ENCODE measurements at regions not wholly inside any gene's neighbourhood (a gene's known extent, or its start where the extent isn't known, plus 50 kb on each side); places are given as distances from the start of the nearest gene placed in this dataset.
"Not testable (repeated sequence)": the region's sequence is repeated elsewhere in the genome, so short reads cannot be mapped to it uniquely, and the experiment has no call there.

DNA sequence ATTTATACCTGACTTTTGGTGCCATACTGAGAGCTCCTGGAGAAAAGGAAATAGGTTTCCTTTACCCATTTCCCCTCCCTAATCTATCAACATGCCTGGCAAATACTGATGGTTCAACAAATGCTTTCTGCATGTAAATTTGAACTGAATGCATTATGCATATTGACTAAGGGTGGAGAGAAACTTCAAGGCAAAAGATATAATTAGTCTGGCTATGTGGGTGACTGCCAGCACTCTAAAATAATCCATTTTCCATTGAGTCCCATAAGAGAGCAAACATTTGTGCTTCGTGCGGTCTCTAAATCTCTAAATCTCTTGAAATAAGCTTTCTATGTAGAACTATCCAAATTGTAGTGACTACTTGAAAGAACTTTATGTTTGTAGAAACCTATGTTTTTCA, 451.3 kb upstream of the LMCD1 start:
- no peak for DNase-seq (ENCODE audit: low read depth)
- TF ChIP-seq, protein P1, sequence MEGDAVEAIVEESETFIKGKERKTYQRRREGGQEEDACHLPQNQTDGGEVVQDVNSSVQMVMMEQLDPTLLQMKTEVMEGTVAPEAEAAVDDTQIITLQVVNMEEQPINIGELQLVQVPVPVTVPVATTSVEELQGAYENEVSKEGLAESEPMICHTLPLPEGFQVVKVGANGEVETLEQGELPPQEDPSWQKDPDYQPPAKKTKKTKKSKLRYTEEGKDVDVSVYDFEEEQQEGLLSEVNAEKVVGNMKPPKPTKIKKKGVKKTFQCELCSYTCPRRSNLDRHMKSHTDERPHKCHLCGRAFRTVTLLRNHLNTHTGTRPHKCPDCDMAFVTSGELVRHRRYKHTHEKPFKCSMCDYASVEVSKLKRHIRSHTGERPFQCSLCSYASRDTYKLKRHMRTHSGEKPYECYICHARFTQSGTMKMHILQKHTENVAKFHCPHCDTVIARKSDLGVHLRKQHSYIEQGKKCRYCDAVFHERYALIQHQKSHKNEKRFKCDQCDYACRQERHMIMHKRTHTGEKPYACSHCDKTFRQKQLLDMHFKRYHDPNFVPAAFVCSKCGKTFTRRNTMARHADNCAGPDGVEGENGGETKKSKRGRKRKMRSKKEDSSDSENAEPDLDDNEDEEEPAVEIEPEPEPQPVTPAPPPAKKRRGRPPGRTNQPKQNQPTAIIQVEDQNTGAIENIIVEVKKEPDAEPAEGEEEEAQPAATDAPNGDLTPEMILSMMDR (IDR thresholded peaks at IDR 0.05; ENCODE audit: low read depth, low read length), result no peak
- TF ChIP-seq POLR2A (IDR thresholded peaks at IDR 0.05; ENCODE audit: extremely low read depth, insufficient read length) (no peak), MYC (IDR thresholded peaks at IDR 0.05; ENCODE audit: low read depth, low read length) (no peak)
- TF ChIP-seq, protein P2, sequence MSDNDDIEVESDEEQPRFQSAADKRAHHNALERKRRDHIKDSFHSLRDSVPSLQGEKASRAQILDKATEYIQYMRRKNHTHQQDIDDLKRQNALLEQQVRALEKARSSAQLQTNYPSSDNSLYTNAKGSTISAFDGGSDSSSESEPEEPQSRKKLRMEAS (IDR thresholded peaks at IDR 0.05; ENCODE audit: low read depth, low read length), result no peak
- no peak overlapping the region for H3K4me3 ChIP-seq (ENCODE audit: low read depth, low read length)

DNA sequence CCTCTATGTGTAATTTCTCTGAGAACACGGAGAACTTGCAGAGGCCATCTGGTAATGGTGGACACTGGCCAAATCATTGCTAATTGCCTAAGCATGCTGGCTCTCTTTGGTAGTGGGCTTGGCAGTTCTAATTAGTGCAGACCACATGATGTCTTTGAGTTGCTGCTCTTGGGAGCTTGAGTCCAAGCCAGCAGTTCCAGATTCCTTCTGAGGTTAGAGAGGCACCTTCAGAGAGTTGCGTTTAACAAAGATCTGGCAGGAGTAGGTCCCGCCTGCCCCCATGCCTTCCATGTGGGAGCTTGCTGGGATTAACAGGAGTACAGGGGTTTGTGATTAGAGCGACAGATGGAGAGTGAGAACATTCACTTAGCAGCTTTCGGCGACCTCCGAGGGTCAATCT, 449.0 kb upstream of the LMCD1 start:
- TF ChIP-seq, protein P1 (IDR thresholded peaks at IDR 0.05; ENCODE audit: low read depth, low read length), result no peak
- TF ChIP-seq, protein P2 (IDR thresholded peaks at IDR 0.05; ENCODE audit: low read depth, low read length), result no peak
- no peak for TF ChIP-seq MYC (IDR thresholded peaks at IDR 0.05; ENCODE audit: low read depth, low read length)
- no peak for TF ChIP-seq POLR2A (IDR thresholded peaks at IDR 0.05; ENCODE audit: extremely low read depth, insufficient read length)
- DNase-seq (ENCODE audit: low read depth), result no peak
- no peak overlapping the region for H3K4me3 ChIP-seq (ENCODE audit: low read depth, low read length)

DNA sequence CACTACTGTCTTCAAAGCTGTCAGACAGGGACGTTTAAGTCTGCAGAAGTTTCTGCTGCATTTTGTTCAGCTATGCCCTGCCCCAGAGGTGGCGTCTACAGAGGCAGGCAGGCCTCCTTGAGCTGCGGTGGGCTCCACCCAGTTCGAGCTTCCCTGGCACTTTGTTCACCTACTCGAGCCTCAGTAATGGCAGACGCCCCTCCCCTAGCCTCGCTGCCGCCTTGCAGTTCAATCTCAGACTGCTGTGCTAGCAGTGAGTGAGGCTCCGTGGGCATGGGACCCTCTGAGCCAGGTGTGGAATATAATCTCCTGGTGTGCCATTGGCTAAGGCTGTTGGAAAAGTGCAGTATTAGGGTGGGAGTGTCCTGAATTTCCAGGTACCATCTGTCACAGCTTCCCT, 433.5 kb upstream of the LMCD1 start:
- H3K4me3 ChIP-seq (ENCODE audit: low read depth, low read length); DNase-seq (ENCODE audit: low read depth): not testable (repeated sequence)

DNA sequence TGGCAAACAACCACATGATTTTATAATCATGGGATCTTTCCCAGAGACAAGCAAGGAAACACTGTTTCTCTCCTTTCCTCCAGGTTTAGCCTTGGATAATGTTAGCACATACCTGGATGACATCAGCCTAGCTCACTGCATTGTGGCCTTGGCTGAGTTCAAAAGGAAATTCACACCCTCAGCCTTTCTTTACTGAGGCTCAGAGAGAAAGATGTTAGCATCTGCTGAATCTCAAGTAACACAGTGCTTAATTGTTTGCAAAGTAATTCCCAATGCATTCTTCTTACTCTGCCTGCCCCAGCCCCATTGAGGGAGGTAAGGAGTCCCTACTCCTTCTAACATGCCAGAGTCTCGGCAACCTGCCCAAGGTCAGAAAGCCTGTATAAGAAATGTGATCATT, 432.2 kb upstream of the LMCD1 start:
- no peak overlapping the region for H3K4me3 ChIP-seq (ENCODE audit: low read depth, low read length)
- DNase-seq (ENCODE audit: low read depth), result no peak
- TF ChIP-seq POLR2A (IDR thresholded peaks at IDR 0.05; ENCODE audit: extremely low read depth, insufficient read length), result no peak
- TF ChIP-seq, protein P1 (IDR thresholded peaks at IDR 0.05; ENCODE audit: low read depth, low read length), result no peak

DNA sequence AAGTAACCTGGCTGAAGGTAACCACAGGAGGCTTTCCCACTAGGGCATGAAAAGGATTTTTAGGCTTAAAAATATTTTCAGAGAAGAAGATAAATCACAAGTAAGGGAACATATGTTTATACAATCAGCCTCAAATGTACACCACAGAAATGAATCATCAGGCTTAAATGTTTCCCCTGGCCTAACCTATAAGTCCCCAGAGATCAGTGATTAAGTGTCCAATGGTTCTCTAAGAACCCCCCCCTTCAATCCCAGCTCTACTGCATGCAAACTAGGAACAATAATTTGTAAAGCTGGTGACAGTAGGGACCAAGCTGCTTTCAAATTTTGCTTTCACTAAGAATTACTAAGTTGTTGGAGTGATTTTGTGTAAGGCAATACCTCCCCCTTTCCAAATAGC, 431.6 kb upstream of the LMCD1 start:
- TF ChIP-seq, protein P1 (IDR thresholded peaks at IDR 0.05; ENCODE audit: low read depth, low read length), result no peak
- no peak for TF ChIP-seq MYC (IDR thresholded peaks at IDR 0.05; ENCODE audit: low read depth, low read length)
- TF ChIP-seq, protein P2 (IDR thresholded peaks at IDR 0.05; ENCODE audit: low read depth, low read length), result no peak
- TF ChIP-seq POLR2A (IDR thresholded peaks at IDR 0.05; ENCODE audit: extremely low read depth, insufficient read length), result no peak
- no peak for DNase-seq (ENCODE audit: low read depth)
- no peak overlapping the region for H3K4me3 ChIP-seq (ENCODE audit: low read depth, low read length)

DNA sequence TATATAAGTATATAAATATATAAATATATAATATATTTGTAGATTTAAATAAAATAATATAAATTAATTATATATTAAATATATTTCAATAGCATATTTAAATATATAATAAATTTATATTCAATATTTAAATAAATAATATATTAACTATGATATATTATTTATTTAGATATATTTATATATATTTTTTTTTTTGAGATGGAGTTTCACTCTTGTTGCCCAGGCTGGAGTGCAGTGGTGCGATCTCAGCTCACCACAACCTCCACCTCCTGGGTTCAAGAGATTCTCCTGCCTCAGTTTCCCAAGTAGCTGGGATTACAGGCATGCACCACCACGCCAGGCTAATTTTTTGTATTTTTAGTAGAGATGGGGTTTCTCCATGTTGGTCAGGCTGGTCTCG, 426.9 kb upstream of the LMCD1 start:
- not testable (repeated sequence) for DNase-seq (ENCODE audit: low read depth); H3K4me3 ChIP-seq (ENCODE audit: low read depth, low read length)

DNA sequence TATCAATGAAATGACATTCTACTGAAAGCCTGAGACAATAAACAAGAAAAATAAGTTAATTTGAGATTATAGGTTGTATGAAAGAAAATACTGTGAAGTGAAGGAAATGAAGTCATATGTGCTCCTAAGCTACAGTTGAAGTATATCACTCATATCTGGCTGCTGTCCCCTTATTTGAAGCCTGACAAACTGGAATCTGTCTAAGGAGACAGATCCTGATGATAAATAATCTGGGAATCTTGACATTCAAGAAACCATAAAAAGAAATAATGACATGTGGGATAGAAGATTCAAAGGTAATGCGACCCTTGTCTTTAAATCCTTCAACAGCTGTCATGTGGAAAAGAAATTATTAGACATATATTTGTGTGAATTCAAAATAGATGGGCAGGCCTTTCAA, 424.5 kb upstream of the LMCD1 start:
- TF ChIP-seq MYC (IDR thresholded peaks at IDR 0.05; ENCODE audit: low read depth, low read length), result no peak
- TF ChIP-seq, protein P1 (IDR thresholded peaks at IDR 0.05; ENCODE audit: low read depth, low read length), result no peak
- no peak for TF ChIP-seq POLR2A (IDR thresholded peaks at IDR 0.05; ENCODE audit: extremely low read depth, insufficient read length)
- TF ChIP-seq, protein P2 (IDR thresholded peaks at IDR 0.05; ENCODE audit: low read depth, low read length), result no peak
- DNase-seq (ENCODE audit: low read depth), result no peak
- no peak overlapping the region for H3K4me3 ChIP-seq (ENCODE audit: low read depth, low read length)

Measured in NB4 (cell line).